ENCODE measurements at regions not wholly inside any gene's neighbourhood (a gene's known extent, or its start where the extent isn't known, plus 50 kb on each side); places are given as distances from the start of the nearest gene placed in this dataset.

GRCh38 chr12:126483145-126484068 is 1418.2 kb downstream of the AACS start:
- no peaks in the 10 kb centered on the region for H4K20me1 ChIP-seq (replicated peaks; ENCODE audit: control insufficient read depth, extremely low read depth, insufficient read depth, low read length)
- no peaks in the 10 kb centered on the region for H3K36me3 ChIP-seq (ENCODE audit: control insufficient read depth in 2 of 2, extremely low read depth in 1 of 2, insufficient read depth in 2 of 2, low read length in 2 of 2)
- dilution Hi-C loops (cut with MboI; ENCODE audit: extremely low pct_ligation_motif_present, low sequenced_read_pairs) (no loop called here), intact Hi-C loops (cut with micrococcal nuclease) (no loop called here)
- no peak overlapping the region for H2AFZ ChIP-seq (ENCODE audit: low read depth, low read length)
- no peaks in the 10 kb centered on the region for H3K9me1 ChIP-seq (replicated peaks; ENCODE audit: control insufficient read depth, extremely low read depth, insufficient read depth, low read length)
- POLR2A ChIA-PET = no interaction called here
- peaks cover 6% of the 10 kb centered on the region for H3K9me3 ChIP-seq (replicated peaks; ENCODE audit: control insufficient read depth, insufficient read depth, low read length)
- no peaks in the 10 kb centered on the region for H3K27me3 ChIP-seq (ENCODE audit: control insufficient read depth in 2 of 2, insufficient read depth in 2 of 2, low read length in 2 of 2)
- H3K9ac ChIP-seq (replicated peaks; ENCODE audit: extremely low read depth, insufficient read depth, low read length) = no peak overlapping the region
- H3K27ac ChIP-seq (ENCODE audit: insufficient read depth, low read depth, low read length) = no peak overlapping the region
- BruUV-seq (replicated peaks) = no TSS peak
- FAIRE-seq (no peak), DNase-seq (ENCODE audit: low read depth, low spot score) (no peak)
- no peak overlapping the region for H3K4me2 ChIP-seq (ENCODE audit: insufficient read depth, low read length)
- TF ChIP-seq JUN (IDR thresholded peaks at IDR 0.05; ENCODE audit: borderline replicate concordance, insufficient read depth, insufficient read length, low read depth) (no peak), POLR2AphosphoS5 (IDR thresholded peaks at IDR 0.05; ENCODE audit: insufficient read depth, low read depth, low read length) (no peak), FOS (IDR thresholded peaks at IDR 0.05; ENCODE audit: borderline replicate concordance, insufficient read depth, low read length) (no peak)
- TF ChIP-seq, protein P1, sequence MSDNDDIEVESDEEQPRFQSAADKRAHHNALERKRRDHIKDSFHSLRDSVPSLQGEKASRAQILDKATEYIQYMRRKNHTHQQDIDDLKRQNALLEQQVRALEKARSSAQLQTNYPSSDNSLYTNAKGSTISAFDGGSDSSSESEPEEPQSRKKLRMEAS (IDR thresholded peaks at IDR 0.05; ENCODE audit: insufficient read depth, insufficient read length) = no peak
- H3K4me1 ChIP-seq (ENCODE audit: control insufficient read depth, extremely low read depth, insufficient read depth, low read length) = no peaks in the 10 kb centered on the region
- CTCF ChIA-PET = no interaction called here
- no peak overlapping the region for H3K4me3 ChIP-seq (replicated peaks in 1 of 3; ENCODE audit: insufficient read depth in 1 of 3, low read depth in 1 of 3, low read length in 3 of 3)
- H3K79me2 ChIP-seq (ENCODE audit: control insufficient read depth, insufficient read depth, low read length) = no peaks in the 10 kb centered on the region

DNA sequence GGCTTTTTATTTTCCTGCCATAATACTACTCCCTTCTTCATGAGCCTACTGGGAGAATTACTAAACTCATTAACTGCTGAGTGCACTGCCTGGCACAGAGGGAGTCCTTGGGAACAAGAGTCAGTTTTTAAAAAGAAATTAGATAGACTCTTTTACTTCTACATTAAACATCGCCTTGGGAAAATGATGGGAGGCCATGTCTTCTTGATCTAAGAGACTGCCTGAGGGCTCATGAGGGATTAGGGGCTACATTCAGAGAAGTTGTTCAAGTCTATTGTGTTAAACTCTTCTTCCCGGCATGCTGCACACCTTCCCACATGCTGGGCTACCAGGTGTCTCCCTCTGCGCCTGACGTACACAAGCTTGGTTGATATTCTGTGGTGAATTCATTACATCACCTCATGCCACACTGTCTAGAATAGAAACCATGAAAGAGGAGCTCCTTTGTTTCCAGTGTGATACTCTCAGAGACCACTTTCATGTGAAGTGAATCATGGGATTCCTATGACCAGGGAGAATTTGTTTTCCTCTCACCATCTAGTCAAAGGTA is 1422.3 kb downstream of the AACS start:
- ChIA-PET POLR2A (no interaction called here), CTCF (no interaction called here)
- no peak overlapping the region for H3K4me3 ChIP-seq (replicated peaks in 1 of 3; ENCODE audit: insufficient read depth in 1 of 3, low read depth in 1 of 3, low read length in 3 of 3)
- H3K79me2 ChIP-seq (ENCODE audit: control insufficient read depth, insufficient read depth, low read length) = no peaks in the 10 kb centered on the region
- intact Hi-C loops (cut with micrococcal nuclease) (no loop called here), dilution Hi-C loops (cut with MboI; ENCODE audit: extremely low pct_ligation_motif_present, low sequenced_read_pairs) (no loop called here)
- H4K20me1 ChIP-seq (replicated peaks; ENCODE audit: control insufficient read depth, extremely low read depth, insufficient read depth, low read length) = no peaks in the 10 kb centered on the region
- H3K9me3 ChIP-seq (replicated peaks; ENCODE audit: control insufficient read depth, insufficient read depth, low read length) = peaks cover 6% of the 10 kb centered on the region
- no peak for DNase-seq (ENCODE audit: low read depth, low spot score)
- no peak for FAIRE-seq
- no TSS peak for BruUV-seq (replicated peaks)
- no peaks in the 10 kb centered on the region for H3K4me1 ChIP-seq (ENCODE audit: control insufficient read depth, extremely low read depth, insufficient read depth, low read length)
- TF ChIP-seq GATA2 (IDR thresholded peaks at IDR 0.05; ENCODE audit: insufficient read depth, insufficient read length, low read depth, low read length) (no peak), EZH2 (IDR thresholded peaks at IDR 0.05; ENCODE audit: borderline replicate concordance, low read depth, low read length, severe bottlenecking) (no peak), JUN (IDR thresholded peaks at IDR 0.05; ENCODE audit: borderline replicate concordance, insufficient read depth, insufficient read length, low read depth) (no peak), CTCF (IDR thresholded peaks at IDR 0.05; ENCODE audit: extremely low read depth in 1 of 2, insufficient read depth in 1 of 2, low read depth in 1 of 2, low read length in 2 of 2) (no peak), MYC (IDR thresholded peaks at IDR 0.05; ENCODE audit: low read depth, low read length) (no peak), FOS (IDR thresholded peaks at IDR 0.05; ENCODE audit: borderline replicate concordance, insufficient read depth, low read length) (no peak), POLR2A (IDR thresholded peaks at IDR 0.05; ENCODE audit: low read depth, low read length) (no peak), POLR2AphosphoS5 (IDR thresholded peaks at IDR 0.05; ENCODE audit: insufficient read depth, low read depth, low read length) (no peak)
- TF ChIP-seq, protein P1 (IDR thresholded peaks at IDR 0.05; ENCODE audit: insufficient read depth, insufficient read length) = no peak
- H3K4me2 ChIP-seq (ENCODE audit: insufficient read depth, low read length) = no peak overlapping the region
- H3K27ac ChIP-seq (ENCODE audit: insufficient read depth, low read depth, low read length) = no peak overlapping the region
- no peaks in the 10 kb centered on the region for H3K27me3 ChIP-seq (ENCODE audit: control insufficient read depth in 2 of 2, insufficient read depth in 2 of 2, low read length in 2 of 2)
- H2AFZ ChIP-seq (ENCODE audit: low read depth, low read length) = no peak overlapping the region
- H3K9ac ChIP-seq (replicated peaks; ENCODE audit: extremely low read depth, insufficient read depth, low read length) = no peak overlapping the region
- no peaks in the 10 kb centered on the region for H3K9me1 ChIP-seq (replicated peaks; ENCODE audit: control insufficient read depth, extremely low read depth, insufficient read depth, low read length)
- H3K36me3 ChIP-seq (ENCODE audit: control insufficient read depth in 2 of 2, extremely low read depth in 1 of 2, insufficient read depth in 2 of 2, low read length in 2 of 2) = no peaks in the 10 kb centered on the region

Measured in endothelial cell of umbilical vein (primary cell).